ENCODE measurements at regions not wholly inside any gene's neighbourhood (a gene's known extent, or its start where the extent isn't known, plus 50 kb on each side); places are given as distances from the start of the nearest gene placed in this dataset.

- Histone ChIP-seq H3K9ac (ENCODE audit: low read depth, low read length) (no peak overlapping the region), H3K9me3 (ENCODE audit: control insufficient read depth, insufficient read depth, low read length) (no peaks in the 10 kb centered on the region), H3K4me3 (ENCODE audit: low read depth, low read length) (no peak overlapping the region), H3K4me1 (ENCODE audit: control insufficient read depth, insufficient read depth, low read length) (no peaks in the 10 kb centered on the region), H3K27me3 (ENCODE audit: control insufficient read depth, insufficient read depth, low read length) (no peaks in the 10 kb centered on the region), H3K27ac (ENCODE audit: low read depth, low read length) (no peak overlapping the region), H3K36me3 (ENCODE audit: control insufficient read depth, insufficient read depth, low read length) (no peaks in the 10 kb centered on the region)
Observed at GRCh38 chr21:16324630-16325029, 594.8 kb downstream of the USP25 start.

DNA sequence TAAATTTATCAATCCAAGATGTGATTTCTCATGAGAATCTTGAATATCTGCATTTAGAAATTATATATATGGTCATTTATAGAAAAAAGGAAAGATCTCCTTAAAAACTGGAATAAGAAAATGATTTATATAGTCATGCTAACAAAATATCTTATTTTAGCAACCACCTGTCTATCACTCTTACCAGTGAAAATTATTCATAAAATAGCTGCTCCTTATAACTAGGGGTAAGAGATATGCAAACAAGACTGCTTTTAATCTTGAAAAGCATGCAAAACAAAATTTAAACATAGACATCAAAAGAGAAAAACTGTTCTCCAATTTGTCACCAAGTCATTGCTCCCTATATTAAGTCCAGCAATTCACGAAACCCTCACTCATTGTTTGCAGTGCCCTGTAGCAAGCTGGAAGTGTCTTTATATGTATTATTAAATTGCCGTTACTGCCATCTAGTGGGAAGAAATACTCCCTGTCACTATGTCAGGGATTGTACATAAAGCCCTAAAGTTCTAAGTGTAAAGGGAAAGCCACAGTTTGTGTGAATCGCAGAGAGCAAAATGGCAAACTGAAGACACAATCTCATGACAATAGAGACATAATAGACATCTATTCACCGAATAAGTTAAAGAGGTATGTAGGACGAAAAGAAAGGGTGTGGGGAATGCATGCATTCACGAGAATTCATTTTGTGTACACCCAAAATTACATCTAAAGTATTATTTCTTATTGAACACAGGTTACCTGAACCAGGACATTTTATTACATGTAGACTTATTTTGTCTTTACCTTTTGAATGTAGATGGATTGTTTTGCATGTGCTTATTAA, 600.5 kb downstream of the USP25 start:
- no peak overlapping the region for H3K4me3 ChIP-seq (ENCODE audit: low read depth, low read length)
- H3K36me3 ChIP-seq (ENCODE audit: control insufficient read depth, insufficient read depth, low read length), result no peaks in the 10 kb centered on the region
- H3K27me3 ChIP-seq (ENCODE audit: control insufficient read depth, insufficient read depth, low read length), result no peaks in the 10 kb centered on the region
- no peak overlapping the region for H3K9ac ChIP-seq (ENCODE audit: low read depth, low read length)
- peaks cover 7% of the 10 kb centered on the region for H3K4me1 ChIP-seq (ENCODE audit: control insufficient read depth, insufficient read depth, low read length)
- no peaks in the 10 kb centered on the region for H3K9me3 ChIP-seq (ENCODE audit: control insufficient read depth, insufficient read depth, low read length)
- H3K27ac ChIP-seq (ENCODE audit: low read depth, low read length), result no peak overlapping the region

DNA sequence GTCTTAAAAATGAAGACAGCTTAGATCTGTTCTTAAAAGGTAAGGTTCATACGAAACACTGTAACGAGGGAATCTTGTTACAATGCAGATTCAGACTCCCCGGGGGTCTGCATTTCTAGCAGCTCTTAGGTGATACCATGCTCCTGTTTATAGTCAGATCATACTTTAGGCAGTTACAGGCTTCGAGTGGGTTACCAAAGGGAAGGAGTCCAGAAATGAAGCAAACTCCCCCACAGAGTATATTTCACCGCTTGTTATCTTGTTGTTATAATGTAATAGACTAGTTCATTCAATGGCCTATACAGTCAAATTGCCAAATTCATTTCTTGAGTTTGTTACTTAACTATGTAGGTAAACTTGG, 601.1 kb downstream of the USP25 start:
- no peak overlapping the region for H3K27ac ChIP-seq (ENCODE audit: low read depth, low read length)
- H3K9me3 ChIP-seq (ENCODE audit: control insufficient read depth, insufficient read depth, low read length), result no peaks in the 10 kb centered on the region
- no peak overlapping the region for H3K4me3 ChIP-seq (ENCODE audit: low read depth, low read length)
- H3K4me1 ChIP-seq (ENCODE audit: control insufficient read depth, insufficient read depth, low read length), result peaks cover 7% of the 10 kb centered on the region
- no peaks in the 10 kb centered on the region for H3K36me3 ChIP-seq (ENCODE audit: control insufficient read depth, insufficient read depth, low read length)
- H3K9ac ChIP-seq (ENCODE audit: low read depth, low read length), result no peak overlapping the region
- no peaks in the 10 kb centered on the region for H3K27me3 ChIP-seq (ENCODE audit: control insufficient read depth, insufficient read depth, low read length)

DNA sequence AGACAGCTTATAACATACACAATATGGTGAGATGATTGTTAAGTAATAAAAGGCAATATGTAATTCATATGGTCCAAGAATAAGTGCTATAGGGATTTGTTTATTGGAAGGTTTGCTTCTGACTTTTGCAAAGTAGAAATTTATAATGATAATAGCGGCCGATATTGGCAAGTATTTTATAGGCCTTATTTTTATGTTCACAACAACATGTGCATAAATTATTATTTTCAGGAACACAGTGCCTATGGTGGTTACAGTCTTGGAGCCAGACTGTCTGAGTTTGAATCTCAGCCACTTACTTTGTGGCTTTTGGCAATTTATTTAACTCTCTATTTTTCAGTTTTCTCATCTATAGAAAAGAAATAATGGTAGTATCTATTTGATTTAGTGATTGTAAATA, 607.5 kb downstream of the USP25 start:
- H3K27ac ChIP-seq (ENCODE audit: low read depth, low read length), result no peak overlapping the region
- H3K4me1 ChIP-seq (ENCODE audit: control insufficient read depth, insufficient read depth, low read length), result no peaks in the 10 kb centered on the region
- H3K27me3 ChIP-seq (ENCODE audit: control insufficient read depth, insufficient read depth, low read length), result no peaks in the 10 kb centered on the region
- H3K9ac ChIP-seq (ENCODE audit: low read depth, low read length), result no peak overlapping the region
- H3K4me3 ChIP-seq (ENCODE audit: low read depth, low read length), result no peak overlapping the region
- no peaks in the 10 kb centered on the region for H3K36me3 ChIP-seq (ENCODE audit: control insufficient read depth, insufficient read depth, low read length)
- no peaks in the 10 kb centered on the region for H3K9me3 ChIP-seq (ENCODE audit: control insufficient read depth, insufficient read depth, low read length)

GRCh38 chr21:16342932-16343331, 613.1 kb downstream of the USP25 start:
- Histone ChIP-seq H3K4me1 (ENCODE audit: control insufficient read depth, insufficient read depth, low read length) (no peaks in the 10 kb centered on the region), H3K9me3 (ENCODE audit: control insufficient read depth, insufficient read depth, low read length) (no peaks in the 10 kb centered on the region), H3K27ac (ENCODE audit: low read depth, low read length) (no peak overlapping the region), H3K9ac (ENCODE audit: low read depth, low read length) (no peak overlapping the region), H3K36me3 (ENCODE audit: control insufficient read depth, insufficient read depth, low read length) (no peaks in the 10 kb centered on the region), H3K27me3 (ENCODE audit: control insufficient read depth, insufficient read depth, low read length) (no peaks in the 10 kb centered on the region), H3K4me3 (ENCODE audit: low read depth, low read length) (no peak overlapping the region)

- H3K27ac ChIP-seq (ENCODE audit: low read depth, low read length), result no peak overlapping the region
- no peak overlapping the region for H3K9ac ChIP-seq (ENCODE audit: low read depth, low read length)
- H3K9me3 ChIP-seq (ENCODE audit: control insufficient read depth, insufficient read depth, low read length), result no peaks in the 10 kb centered on the region
- H3K4me3 ChIP-seq (ENCODE audit: low read depth, low read length), result no peak overlapping the region
- H3K36me3 ChIP-seq (ENCODE audit: control insufficient read depth, insufficient read depth, low read length), result no peaks in the 10 kb centered on the region
- no peaks in the 10 kb centered on the region for H3K4me1 ChIP-seq (ENCODE audit: control insufficient read depth, insufficient read depth, low read length)
- no peaks in the 10 kb centered on the region for H3K27me3 ChIP-seq (ENCODE audit: control insufficient read depth, insufficient read depth, low read length)
Observed at GRCh38 chr21:16343776-16344175, 614.0 kb downstream of the USP25 start.

DNA sequence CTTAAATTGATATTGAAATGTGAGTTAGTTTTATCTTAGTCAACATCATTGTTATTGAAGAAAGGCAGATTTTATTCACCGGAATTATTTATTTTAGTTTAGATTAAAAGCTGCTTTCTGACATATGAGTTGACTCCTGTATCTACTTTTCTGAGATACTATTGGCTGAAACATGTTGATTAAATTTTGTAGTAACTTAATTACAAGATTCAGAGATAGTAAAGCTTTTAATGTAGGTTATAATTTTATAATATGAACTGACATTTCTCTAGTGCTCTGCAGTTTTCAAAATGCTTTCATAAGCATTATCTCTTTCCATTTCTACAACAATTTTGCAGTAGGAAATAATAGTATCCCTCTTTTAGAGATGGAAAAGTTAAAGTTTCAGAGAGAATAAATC, 616.0 kb downstream of the USP25 start:
- no peak overlapping the region for H3K4me3 ChIP-seq (ENCODE audit: low read depth, low read length)
- no peaks in the 10 kb centered on the region for H3K27me3 ChIP-seq (ENCODE audit: control insufficient read depth, insufficient read depth, low read length)
- H3K9me3 ChIP-seq (ENCODE audit: control insufficient read depth, insufficient read depth, low read length), result no peaks in the 10 kb centered on the region
- H3K4me1 ChIP-seq (ENCODE audit: control insufficient read depth, insufficient read depth, low read length), result no peaks in the 10 kb centered on the region
- no peak overlapping the region for H3K9ac ChIP-seq (ENCODE audit: low read depth, low read length)
- H3K27ac ChIP-seq (ENCODE audit: low read depth, low read length), result no peak overlapping the region
- H3K36me3 ChIP-seq (ENCODE audit: control insufficient read depth, insufficient read depth, low read length), result no peaks in the 10 kb centered on the region

DNA sequence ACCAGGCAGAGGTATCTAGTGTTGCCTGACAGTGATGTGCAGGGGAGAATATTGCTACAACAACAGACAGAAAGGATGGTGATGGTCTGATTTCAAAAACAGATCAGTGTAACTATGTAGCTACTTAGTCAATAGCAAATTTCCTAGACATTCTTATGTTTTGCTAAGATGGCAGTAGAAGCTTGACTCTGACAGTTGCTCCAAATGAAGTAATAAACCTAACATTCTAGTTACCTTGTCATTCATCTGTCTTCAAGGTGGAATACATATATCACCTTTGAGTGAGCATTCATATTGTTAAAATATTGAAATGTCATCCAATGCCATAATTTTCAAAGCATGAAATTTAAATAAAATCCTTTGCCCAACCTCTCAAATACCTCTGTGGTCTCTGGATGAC, 617.4 kb downstream of the USP25 start:
- Histone ChIP-seq H3K9ac (ENCODE audit: low read depth, low read length) (no peak overlapping the region), H3K9me3 (ENCODE audit: control insufficient read depth, insufficient read depth, low read length) (no peaks in the 10 kb centered on the region), H3K4me1 (ENCODE audit: control insufficient read depth, insufficient read depth, low read length) (no peaks in the 10 kb centered on the region), H3K36me3 (ENCODE audit: control insufficient read depth, insufficient read depth, low read length) (no peaks in the 10 kb centered on the region), H3K27me3 (ENCODE audit: control insufficient read depth, insufficient read depth, low read length) (no peaks in the 10 kb centered on the region), H3K4me3 (ENCODE audit: low read depth, low read length) (no peak overlapping the region), H3K27ac (ENCODE audit: low read depth, low read length) (no peak overlapping the region)

- Histone ChIP-seq H3K27ac (ENCODE audit: low read depth, low read length) (no peak overlapping the region), H3K4me3 (ENCODE audit: low read depth, low read length) (no peak overlapping the region), H3K4me1 (ENCODE audit: control insufficient read depth, insufficient read depth, low read length) (no peaks in the 10 kb centered on the region), H3K27me3 (ENCODE audit: control insufficient read depth, insufficient read depth, low read length) (no peaks in the 10 kb centered on the region), H3K36me3 (ENCODE audit: control insufficient read depth, insufficient read depth, low read length) (no peaks in the 10 kb centered on the region), H3K9me3 (ENCODE audit: control insufficient read depth, insufficient read depth, low read length) (no peaks in the 10 kb centered on the region), H3K9ac (ENCODE audit: low read depth, low read length) (no peak overlapping the region)
Observed at GRCh38 chr21:16353764-16354163, 624.0 kb downstream of the USP25 start.

GRCh38 chr21:16357994-16358393, 628.2 kb downstream of the USP25 start:
- Histone ChIP-seq H3K4me1 (ENCODE audit: control insufficient read depth, insufficient read depth, low read length) (no peaks in the 10 kb centered on the region), H3K27me3 (ENCODE audit: control insufficient read depth, insufficient read depth, low read length) (no peaks in the 10 kb centered on the region), H3K9ac (ENCODE audit: low read depth, low read length) (no peak overlapping the region), H3K4me3 (ENCODE audit: low read depth, low read length) (no peak overlapping the region), H3K27ac (ENCODE audit: low read depth, low read length) (no peak overlapping the region), H3K9me3 (ENCODE audit: control insufficient read depth, insufficient read depth, low read length) (no peaks in the 10 kb centered on the region), H3K36me3 (ENCODE audit: control insufficient read depth, insufficient read depth, low read length) (no peaks in the 10 kb centered on the region)

GRCh38 chr21:16358784-16359183, 629.0 kb downstream of the USP25 start:
- no peak overlapping the region for H3K27ac ChIP-seq (ENCODE audit: low read depth, low read length)
- H3K27me3 ChIP-seq (ENCODE audit: control insufficient read depth, insufficient read depth, low read length), result no peaks in the 10 kb centered on the region
- H3K36me3 ChIP-seq (ENCODE audit: control insufficient read depth, insufficient read depth, low read length), result no peaks in the 10 kb centered on the region
- no peak overlapping the region for H3K9ac ChIP-seq (ENCODE audit: low read depth, low read length)
- no peaks in the 10 kb centered on the region for H3K4me1 ChIP-seq (ENCODE audit: control insufficient read depth, insufficient read depth, low read length)
- no peaks in the 10 kb centered on the region for H3K9me3 ChIP-seq (ENCODE audit: control insufficient read depth, insufficient read depth, low read length)
- no peak overlapping the region for H3K4me3 ChIP-seq (ENCODE audit: low read depth, low read length)
